Hepatocyte (in vitro differentiated cells): ENCODE measurements at regions not wholly inside any gene's neighbourhood (a gene's known extent, or its start where the extent isn't known, plus 50 kb on each side); places are given as distances from the start of the nearest gene placed in this dataset.

Source experiments
- EZH2 ChIP-seq: fragments of 200-600 bp; sonication (generic); IDR thresholded peaks from 2 replicates; pipeline ENCODE4 v1.6.1; 2016; ENCODE audit warnings: antibody characterized with exemption, mild to moderate bottlenecking, borderline replicate concordance
- EZH2phosphoT487 ChIP-seq: fragments of 200-600 bp; sonication (generic); IDR thresholded peaks from one replicate; pipeline ENCODE4 v1.6.1; 2018; ENCODE audit warnings: antibody characterized with exemption, mild to moderate bottlenecking, low read depth, moderate library complexity; ENCODE audit not compliant: unreplicated experiment, severe bottlenecking
- TF ChIP-seq, protein P1 (sequence below): fragments of 200-600 bp; sonication (generic); IDR thresholded peaks from 2 replicates; pipeline ENCODE4 v1.5.1; 2016; ENCODE audit warnings: antibody characterized with exemption, mild to moderate bottlenecking; ENCODE audit not compliant: poor library complexity

- TF ChIP-seq, protein P1, sequence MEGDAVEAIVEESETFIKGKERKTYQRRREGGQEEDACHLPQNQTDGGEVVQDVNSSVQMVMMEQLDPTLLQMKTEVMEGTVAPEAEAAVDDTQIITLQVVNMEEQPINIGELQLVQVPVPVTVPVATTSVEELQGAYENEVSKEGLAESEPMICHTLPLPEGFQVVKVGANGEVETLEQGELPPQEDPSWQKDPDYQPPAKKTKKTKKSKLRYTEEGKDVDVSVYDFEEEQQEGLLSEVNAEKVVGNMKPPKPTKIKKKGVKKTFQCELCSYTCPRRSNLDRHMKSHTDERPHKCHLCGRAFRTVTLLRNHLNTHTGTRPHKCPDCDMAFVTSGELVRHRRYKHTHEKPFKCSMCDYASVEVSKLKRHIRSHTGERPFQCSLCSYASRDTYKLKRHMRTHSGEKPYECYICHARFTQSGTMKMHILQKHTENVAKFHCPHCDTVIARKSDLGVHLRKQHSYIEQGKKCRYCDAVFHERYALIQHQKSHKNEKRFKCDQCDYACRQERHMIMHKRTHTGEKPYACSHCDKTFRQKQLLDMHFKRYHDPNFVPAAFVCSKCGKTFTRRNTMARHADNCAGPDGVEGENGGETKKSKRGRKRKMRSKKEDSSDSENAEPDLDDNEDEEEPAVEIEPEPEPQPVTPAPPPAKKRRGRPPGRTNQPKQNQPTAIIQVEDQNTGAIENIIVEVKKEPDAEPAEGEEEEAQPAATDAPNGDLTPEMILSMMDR: no peak
- no peak for TF ChIP-seq EZH2phosphoT487
- no peak for TF ChIP-seq EZH2
These were observed 51.0 kb upstream of the GPRC5B start for GRCh38 chr16:19935694-19936093.
